ENCODE measurements at regions not wholly inside any gene's neighbourhood (a gene's known extent, or its start where the extent isn't known, plus 50 kb on each side); places are given as distances from the start of the nearest gene placed in this dataset.

DNA sequence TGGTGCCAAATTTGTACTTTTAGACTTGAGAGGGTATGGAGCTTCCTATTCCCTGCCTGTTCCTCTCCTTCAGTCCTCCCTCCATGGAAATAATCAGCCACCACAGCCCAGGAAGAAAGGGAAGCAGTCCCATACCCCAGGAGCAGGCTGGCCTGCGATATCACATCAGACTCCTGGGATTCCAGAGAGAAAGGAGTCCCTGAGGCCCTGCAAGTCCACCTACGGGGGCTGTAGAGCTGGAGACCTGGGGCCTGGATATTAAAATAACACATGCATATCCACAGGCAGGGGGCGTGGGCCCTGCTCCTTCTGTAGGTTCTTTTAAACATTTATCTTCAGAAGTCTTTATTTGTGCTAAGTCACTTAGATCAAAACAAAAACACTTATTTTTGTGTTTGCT lies 117.2 kb downstream of the TMEM174 start:
- TF ChIP-seq, protein P1, sequence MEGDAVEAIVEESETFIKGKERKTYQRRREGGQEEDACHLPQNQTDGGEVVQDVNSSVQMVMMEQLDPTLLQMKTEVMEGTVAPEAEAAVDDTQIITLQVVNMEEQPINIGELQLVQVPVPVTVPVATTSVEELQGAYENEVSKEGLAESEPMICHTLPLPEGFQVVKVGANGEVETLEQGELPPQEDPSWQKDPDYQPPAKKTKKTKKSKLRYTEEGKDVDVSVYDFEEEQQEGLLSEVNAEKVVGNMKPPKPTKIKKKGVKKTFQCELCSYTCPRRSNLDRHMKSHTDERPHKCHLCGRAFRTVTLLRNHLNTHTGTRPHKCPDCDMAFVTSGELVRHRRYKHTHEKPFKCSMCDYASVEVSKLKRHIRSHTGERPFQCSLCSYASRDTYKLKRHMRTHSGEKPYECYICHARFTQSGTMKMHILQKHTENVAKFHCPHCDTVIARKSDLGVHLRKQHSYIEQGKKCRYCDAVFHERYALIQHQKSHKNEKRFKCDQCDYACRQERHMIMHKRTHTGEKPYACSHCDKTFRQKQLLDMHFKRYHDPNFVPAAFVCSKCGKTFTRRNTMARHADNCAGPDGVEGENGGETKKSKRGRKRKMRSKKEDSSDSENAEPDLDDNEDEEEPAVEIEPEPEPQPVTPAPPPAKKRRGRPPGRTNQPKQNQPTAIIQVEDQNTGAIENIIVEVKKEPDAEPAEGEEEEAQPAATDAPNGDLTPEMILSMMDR (IDR thresholded peaks at IDR 0.05) = no peak
- TF ChIP-seq ZFX (IDR thresholded peaks at IDR 0.05; ENCODE audit: borderline replicate concordance) = no peak
- no peak overlapping the region for H3K27ac ChIP-seq

DNA sequence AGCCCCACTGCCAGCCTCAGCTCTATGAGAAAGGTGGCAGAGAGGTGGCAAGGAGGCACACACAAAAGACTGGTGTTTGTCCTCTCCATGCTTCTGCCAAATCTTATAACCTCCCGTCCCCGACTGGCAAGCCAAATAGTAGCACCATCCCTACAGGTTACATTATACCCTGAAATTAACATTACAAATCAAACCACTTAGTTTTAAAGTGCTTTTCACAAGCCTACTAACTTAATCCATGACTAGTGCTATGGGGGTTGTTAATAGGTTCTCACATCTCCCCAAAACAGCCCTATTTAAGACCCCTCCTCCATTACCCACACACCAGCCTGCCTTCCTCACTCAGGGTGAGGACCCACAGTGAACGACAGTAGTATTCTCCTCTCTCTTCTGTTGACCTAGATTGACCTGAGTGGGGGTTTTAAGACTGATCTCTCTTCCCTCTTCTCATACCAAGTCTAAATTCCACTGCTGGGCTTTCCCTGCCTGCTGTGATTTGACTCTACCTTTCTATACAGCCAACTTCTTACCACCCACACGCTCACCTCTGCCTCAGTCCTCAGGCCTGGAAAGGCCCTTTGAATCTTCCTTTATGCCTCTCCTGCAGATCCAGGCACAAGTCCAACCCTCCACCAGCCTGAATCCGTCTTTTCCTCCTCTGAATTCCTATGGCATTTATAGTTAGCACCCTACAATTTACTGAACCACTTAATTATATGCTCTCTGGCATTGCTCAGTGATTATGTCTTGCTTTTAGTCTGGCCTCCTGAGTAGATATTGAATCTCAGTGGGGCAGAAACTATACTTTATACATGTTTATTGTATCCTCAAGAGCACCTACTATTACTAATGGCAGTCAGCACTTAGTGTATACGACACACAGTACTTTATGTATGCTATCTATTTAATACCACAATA lies 116.1 kb downstream of the TMEM174 start:
- TF ChIP-seq ZFX (IDR thresholded peaks at IDR 0.05; ENCODE audit: borderline replicate concordance) = no peak
- TF ChIP-seq, protein P1 (IDR thresholded peaks at IDR 0.05) = no peak
- no peak overlapping the region for H3K27ac ChIP-seq

DNA sequence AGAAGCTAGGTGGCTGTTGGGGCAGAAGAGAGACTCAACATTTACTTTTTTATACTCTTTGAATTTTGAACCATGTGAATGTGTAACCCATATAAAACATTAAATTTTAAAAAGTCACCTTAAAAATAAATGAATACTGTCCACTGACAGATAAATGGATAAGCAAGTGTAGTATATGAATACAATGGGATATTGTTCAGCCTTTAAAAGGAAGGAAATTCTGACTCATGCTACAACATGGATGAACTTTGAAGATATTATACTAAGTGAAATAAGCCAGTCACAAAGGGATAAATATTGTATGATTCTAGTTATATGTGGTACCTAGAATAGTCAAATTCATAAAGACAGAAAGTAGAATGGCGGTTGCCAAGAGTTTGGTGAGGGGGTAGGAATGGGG lies 113.9 kb downstream of the TMEM174 start:
- no peak overlapping the region for H3K27ac ChIP-seq
- TF ChIP-seq, protein P1 (IDR thresholded peaks at IDR 0.05) = no peak
- no peak for TF ChIP-seq ZFX (IDR thresholded peaks at IDR 0.05; ENCODE audit: borderline replicate concordance)

DNA sequence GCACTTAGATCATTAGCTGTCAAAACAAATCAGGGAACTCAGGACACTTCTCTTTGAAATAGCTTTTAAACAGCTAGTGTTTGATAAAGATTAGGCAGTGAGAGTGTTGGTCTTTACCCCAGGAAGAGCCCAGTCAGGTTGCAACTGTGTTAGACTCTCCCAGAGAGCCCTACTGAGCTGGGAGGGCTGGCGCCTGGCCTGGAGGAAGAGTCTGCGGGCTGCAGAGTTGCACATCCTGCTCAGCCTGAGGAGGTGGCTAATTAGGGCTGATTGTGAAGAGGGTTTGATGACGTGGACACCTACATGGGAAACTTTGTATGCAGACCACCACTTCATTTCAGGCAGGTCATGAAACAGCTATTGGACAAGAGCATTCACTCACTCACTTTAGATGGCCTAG lies 112.0 kb downstream of the TMEM174 start:
- H3K27ac ChIP-seq = no peak overlapping the region
- TF ChIP-seq, protein P1 (IDR thresholded peaks at IDR 0.05) = no peak
- no peak for TF ChIP-seq ZFX (IDR thresholded peaks at IDR 0.05; ENCODE audit: borderline replicate concordance)

DNA sequence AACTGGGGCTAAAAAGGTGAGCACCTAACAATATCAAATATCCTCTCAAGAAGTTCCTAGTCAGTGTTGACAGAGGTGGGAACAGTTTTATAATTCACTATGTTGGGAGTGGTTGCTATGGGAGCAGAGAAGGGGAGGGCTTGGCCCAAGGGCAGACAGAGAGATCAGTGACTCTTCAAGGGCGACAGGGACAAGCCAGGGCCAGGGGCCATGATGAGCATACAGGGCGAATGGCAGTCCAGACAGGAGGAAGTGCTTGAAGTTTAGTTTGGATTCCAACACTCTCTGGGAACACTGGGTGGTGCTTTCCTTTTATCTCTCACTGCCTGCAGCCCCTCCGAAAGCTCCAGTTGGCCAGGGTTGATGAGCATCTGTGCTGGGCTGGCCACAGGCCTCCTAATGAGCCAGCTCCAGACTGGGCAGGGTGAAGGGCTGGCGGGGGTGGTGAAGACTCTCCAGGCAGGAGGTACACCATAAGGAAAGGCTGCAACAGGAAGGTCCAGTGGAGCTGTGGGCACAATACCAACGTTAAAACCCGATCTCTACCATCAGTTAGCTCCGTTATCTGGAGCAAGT lies 111.3 kb downstream of the TMEM174 start:
- TF ChIP-seq, protein P1 (IDR thresholded peaks at IDR 0.05) = no peak
- TF ChIP-seq ZFX (IDR thresholded peaks at IDR 0.05; ENCODE audit: borderline replicate concordance) = no peak
- H3K27ac ChIP-seq = no peak overlapping the region

DNA sequence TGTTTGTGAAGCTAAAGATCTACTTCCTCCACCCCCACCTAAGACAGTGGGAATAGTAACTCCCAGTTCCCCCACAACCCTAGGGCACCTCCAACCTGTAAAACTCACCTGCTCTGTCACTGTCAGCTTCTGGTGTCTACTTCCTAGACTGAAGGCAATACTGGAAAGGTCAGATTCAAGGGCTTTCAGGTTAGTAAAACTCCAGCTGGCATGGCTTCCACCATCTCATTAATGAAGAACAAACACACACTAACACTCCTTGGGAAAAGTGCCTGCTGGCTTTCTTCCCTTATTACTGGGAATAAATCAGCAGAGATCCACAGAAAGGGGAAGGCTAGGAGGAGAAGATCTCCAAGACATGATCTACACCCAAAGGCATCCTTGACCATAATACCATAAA lies 109.9 kb downstream of the TMEM174 start:
- TF ChIP-seq, protein P1 (IDR thresholded peaks at IDR 0.05) = no peak
- TF ChIP-seq ZFX (IDR thresholded peaks at IDR 0.05; ENCODE audit: borderline replicate concordance) = no peak
- H3K27ac ChIP-seq = peak overlapping the region; percentile 58

DNA sequence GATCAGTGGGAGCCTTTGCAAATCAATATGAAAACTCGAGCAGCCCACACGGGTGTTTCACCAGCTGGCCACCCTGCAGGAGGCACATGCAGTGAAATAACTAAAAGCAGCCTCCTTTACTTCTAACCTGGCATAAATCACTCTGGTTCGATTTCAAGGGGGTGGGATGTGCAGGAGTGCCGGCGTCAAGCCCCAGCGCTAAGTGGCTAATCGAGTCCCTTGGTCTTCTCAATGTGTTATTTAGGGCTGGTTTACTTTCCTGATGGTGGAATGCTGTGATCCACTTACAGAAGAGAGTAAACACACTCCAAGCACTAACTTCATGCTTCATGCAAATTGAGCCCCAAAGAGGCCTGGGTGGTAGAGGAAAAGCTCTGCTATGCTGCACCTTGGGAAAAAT lies 109.4 kb downstream of the TMEM174 start:
- no peak for TF ChIP-seq ZFX (IDR thresholded peaks at IDR 0.05; ENCODE audit: borderline replicate concordance)
- TF ChIP-seq, protein P1 (IDR thresholded peaks at IDR 0.05) = no peak
- peak overlapping the region; percentile 58 for H3K27ac ChIP-seq

Data from 22Rv1 (cell line).